ENCODE measurements at regions not wholly inside any gene's neighbourhood (a gene's known extent, or its start where the extent isn't known, plus 50 kb on each side); places are given as distances from the start of the nearest gene placed in this dataset.

- H3K4me3 ChIP-seq (ENCODE audit: low read length): no peak overlapping the region
- Mint-ChIP-seq H3K4me3 (no peak overlapping the region), H3K27me3 (no peaks in the 10 kb centered on the region), H3K4me1 (no peaks in the 10 kb centered on the region), H3K27ac (no peak overlapping the region), H3K36me3 (no peaks in the 10 kb centered on the region), H3K9me3 (peaks cover 3 to 9% (median 6%) of the 10 kb centered on the region in 5 donors)
- H3K36me3 ChIP-seq (ENCODE audit: insufficient read depth, low read length): no peaks in the 10 kb centered on the region
- ChIA-PET CTCF (no interaction called here), POLR2A (no interaction called here)
- H3K4me1 ChIP-seq (ENCODE audit: insufficient read depth, low read length): no peaks in the 10 kb centered on the region
- H3K9me3 ChIP-seq (ENCODE audit: low read length): no peaks in the 10 kb centered on the region
- H3K27me3 ChIP-seq (ENCODE audit: insufficient read depth, low read length, poor library complexity, severe bottlenecking): no peaks in the 10 kb centered on the region
- DNase-seq: no peak
- no peak overlapping the region for H3K27ac ChIP-seq (ENCODE audit: low read depth, low read length)
Observed at GRCh38 chr1:81312272-81312754, 488.4 kb upstream of the ADGRL2 start.

DNA sequence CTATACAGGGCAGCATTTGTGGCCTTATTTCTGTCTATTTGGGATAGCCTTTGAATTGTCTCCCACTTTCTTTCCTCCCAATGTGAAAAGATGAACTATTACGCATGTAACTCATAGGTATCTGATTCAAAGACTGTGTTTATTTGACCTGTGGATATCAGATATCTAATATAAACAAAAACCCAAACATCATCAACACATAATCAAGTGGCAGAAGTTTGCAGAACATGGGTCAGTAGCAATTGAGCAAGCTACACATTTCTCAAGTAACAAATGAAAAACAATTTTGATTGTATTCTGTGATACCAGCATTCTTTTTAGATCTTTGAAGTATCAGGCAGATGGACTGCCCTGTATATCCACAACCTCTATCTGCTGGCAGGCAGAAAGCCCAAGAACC is 490.5 kb upstream of the ADGRL2 start:
- ChIA-PET CTCF (no interaction called here), POLR2A (no interaction called here)
- Histone ChIP-seq H3K4me3 (ENCODE audit: low read length) (no peak overlapping the region), H3K27ac (ENCODE audit: low read depth, low read length) (no peak overlapping the region), H3K4me1 (ENCODE audit: insufficient read depth, low read length) (no peaks in the 10 kb centered on the region), H3K36me3 (ENCODE audit: insufficient read depth, low read length) (no peaks in the 10 kb centered on the region), H3K27me3 (ENCODE audit: insufficient read depth, low read length, poor library complexity, severe bottlenecking) (no peaks in the 10 kb centered on the region), H3K9me3 (ENCODE audit: low read length) (no peaks in the 10 kb centered on the region)
- DNase-seq: no peak
- peaks cover 3 to 6% (median 3%) of the 10 kb centered on the region in 5 donors for H3K9me3 Mint-ChIP-seq
- H3K27ac Mint-ChIP-seq: no peak overlapping the region
- no peaks in the 10 kb centered on the region for H3K36me3 Mint-ChIP-seq
- no peaks in the 10 kb centered on the region for H3K27me3 Mint-ChIP-seq
- H3K4me3 Mint-ChIP-seq: no peak overlapping the region
- H3K4me1 Mint-ChIP-seq: no peaks in the 10 kb centered on the region

DNA sequence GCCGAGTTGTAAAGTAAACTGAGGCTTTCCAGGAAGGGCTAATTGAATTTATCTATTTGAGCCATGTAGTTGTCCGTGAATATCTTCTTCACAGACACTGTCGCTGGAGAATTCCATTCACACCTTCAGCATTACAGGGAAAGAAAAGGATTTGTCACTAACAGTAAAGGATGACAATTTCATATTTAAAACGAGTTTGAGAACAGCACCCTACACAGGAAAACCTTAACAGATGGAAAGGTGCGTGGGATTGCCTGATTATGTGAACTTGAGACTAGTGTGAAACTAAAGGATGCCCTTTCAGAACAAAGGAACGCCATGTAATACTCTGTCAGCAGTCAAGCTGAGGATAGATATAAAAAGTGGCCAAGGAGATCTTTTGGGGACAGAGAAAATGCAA is 492.5 kb upstream of the ADGRL2 start:
- no peak overlapping the region for H3K4me3 ChIP-seq (ENCODE audit: low read length)
- no peaks in the 10 kb centered on the region for H3K4me1 ChIP-seq (ENCODE audit: insufficient read depth, low read length)
- Mint-ChIP-seq H3K36me3 (no peaks in the 10 kb centered on the region), H3K4me3 (no peak overlapping the region), H3K4me1 (no peaks in the 10 kb centered on the region), H3K27ac (no peak overlapping the region), H3K27me3 (no peaks in the 10 kb centered on the region), H3K9me3 (peaks cover under 1 to 13% (median 4%) of the 10 kb centered on the region in 5 donors)
- H3K27ac ChIP-seq (ENCODE audit: low read depth, low read length): no peak overlapping the region
- no peaks in the 10 kb centered on the region for H3K9me3 ChIP-seq (ENCODE audit: low read length)
- DNase-seq: no peak
- ChIA-PET POLR2A (no interaction called here), CTCF (no interaction called here)
- H3K27me3 ChIP-seq (ENCODE audit: insufficient read depth, low read length, poor library complexity, severe bottlenecking): no peaks in the 10 kb centered on the region
- no peaks in the 10 kb centered on the region for H3K36me3 ChIP-seq (ENCODE audit: insufficient read depth, low read length)

GRCh38 chr1:81307786-81308185 is 492.9 kb upstream of the ADGRL2 start:
- Mint-ChIP-seq H3K27me3 (no peaks in the 10 kb centered on the region), H3K9me3 (peaks cover 3 to 13% (median 4%) of the 10 kb centered on the region in 5 donors), H3K4me3 (no peak overlapping the region), H3K27ac (no peak overlapping the region), H3K4me1 (no peaks in the 10 kb centered on the region), H3K36me3 (no peaks in the 10 kb centered on the region)
- no peak for DNase-seq
- no peak overlapping the region for H3K4me3 ChIP-seq (ENCODE audit: low read length)
- no peaks in the 10 kb centered on the region for H3K4me1 ChIP-seq (ENCODE audit: insufficient read depth, low read length)
- H3K36me3 ChIP-seq (ENCODE audit: insufficient read depth, low read length): no peaks in the 10 kb centered on the region
- POLR2A ChIA-PET: no interaction called here
- no peak overlapping the region for H3K27ac ChIP-seq (ENCODE audit: low read depth, low read length)
- no peaks in the 10 kb centered on the region for H3K9me3 ChIP-seq (ENCODE audit: low read length)
- CTCF ChIA-PET: no interaction called here
- no peaks in the 10 kb centered on the region for H3K27me3 ChIP-seq (ENCODE audit: insufficient read depth, low read length, poor library complexity, severe bottlenecking)

GRCh38 chr1:81305997-81306452 is 494.7 kb upstream of the ADGRL2 start:
- Histone ChIP-seq H3K4me3 (ENCODE audit: low read length) (no peak overlapping the region), H3K9me3 (ENCODE audit: low read length) (no peaks in the 10 kb centered on the region), H3K36me3 (ENCODE audit: insufficient read depth, low read length) (no peaks in the 10 kb centered on the region), H3K4me1 (ENCODE audit: insufficient read depth, low read length) (no peaks in the 10 kb centered on the region), H3K27me3 (ENCODE audit: insufficient read depth, low read length, poor library complexity, severe bottlenecking) (no peaks in the 10 kb centered on the region), H3K27ac (ENCODE audit: low read depth, low read length) (no peak overlapping the region)
- CTCF ChIA-PET: no interaction called here
- H3K9me3 Mint-ChIP-seq: peaks cover under 1 to 10% (median 5%) of the 10 kb centered on the region in 5 donors
- no peaks in the 10 kb centered on the region for H3K36me3 Mint-ChIP-seq
- H3K4me3 Mint-ChIP-seq: no peak overlapping the region
- H3K27ac Mint-ChIP-seq: no peak overlapping the region
- no peaks in the 10 kb centered on the region for H3K4me1 Mint-ChIP-seq
- no peaks in the 10 kb centered on the region for H3K27me3 Mint-ChIP-seq
- POLR2A ChIA-PET: no interaction called here
- no peak for DNase-seq

DNA sequence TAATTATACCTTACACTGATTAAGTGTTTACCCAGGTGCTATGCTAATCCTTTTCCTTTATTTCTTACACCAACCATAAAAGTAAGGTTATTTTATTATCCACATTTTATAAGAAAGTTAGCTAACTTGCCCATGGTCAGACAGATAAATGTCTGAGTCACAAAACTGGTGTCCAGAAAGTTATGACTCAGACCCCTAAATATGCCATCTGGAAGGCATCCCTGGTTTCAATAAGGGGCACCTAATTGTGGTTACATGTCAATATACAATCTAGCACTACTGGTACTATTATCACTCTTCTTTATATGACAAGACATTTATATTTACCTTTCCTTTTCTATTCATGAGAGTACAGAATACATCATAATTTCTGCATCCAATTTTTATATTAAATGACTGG is 496.5 kb upstream of the ADGRL2 start:
- Histone ChIP-seq H3K4me1 (ENCODE audit: insufficient read depth, low read length) (no peaks in the 10 kb centered on the region), H3K27ac (ENCODE audit: low read depth, low read length) (no peak overlapping the region), H3K9me3 (ENCODE audit: low read length) (no peaks in the 10 kb centered on the region), H3K27me3 (ENCODE audit: insufficient read depth, low read length, poor library complexity, severe bottlenecking) (no peaks in the 10 kb centered on the region), H3K4me3 (ENCODE audit: low read length) (no peak overlapping the region), H3K36me3 (ENCODE audit: insufficient read depth, low read length) (no peaks in the 10 kb centered on the region)
- H3K4me1 Mint-ChIP-seq: no peaks in the 10 kb centered on the region
- no peak for DNase-seq
- CTCF ChIA-PET: no interaction called here
- H3K27me3 Mint-ChIP-seq: no peaks in the 10 kb centered on the region
- no peak overlapping the region for H3K4me3 Mint-ChIP-seq
- peaks cover 0 to 10% (median 5%) of the 10 kb centered on the region in 5 donors for H3K9me3 Mint-ChIP-seq
- POLR2A ChIA-PET: no interaction called here
- H3K27ac Mint-ChIP-seq: no peak overlapping the region
- no peaks in the 10 kb centered on the region for H3K36me3 Mint-ChIP-seq

GRCh38 chr1:81299892-81300291 is 500.8 kb upstream of the ADGRL2 start:
- H3K27me3 Mint-ChIP-seq: no peaks in the 10 kb centered on the region
- POLR2A ChIA-PET: no interaction called here
- no peak overlapping the region for H3K4me3 Mint-ChIP-seq
- no peaks in the 10 kb centered on the region for H3K27me3 ChIP-seq (ENCODE audit: insufficient read depth, low read length, poor library complexity, severe bottlenecking)
- H3K9me3 Mint-ChIP-seq: peaks cover 1 to 12% (median 9%) of the 10 kb centered on the region in 5 donors
- no peak overlapping the region for H3K27ac ChIP-seq (ENCODE audit: low read depth, low read length)
- H3K27ac Mint-ChIP-seq: no peak overlapping the region
- no peaks in the 10 kb centered on the region for H3K4me1 ChIP-seq (ENCODE audit: insufficient read depth, low read length)
- H3K9me3 ChIP-seq (ENCODE audit: low read length): no peaks in the 10 kb centered on the region
- no peak for DNase-seq
- H3K4me3 ChIP-seq (ENCODE audit: low read length): no peak overlapping the region
- no peaks in the 10 kb centered on the region for H3K4me1 Mint-ChIP-seq
- peaks cover 0 to 1% (median 0%) of the 10 kb centered on the region in 3 donors for H3K36me3 Mint-ChIP-seq
- CTCF ChIA-PET: no interaction called here
- no peaks in the 10 kb centered on the region for H3K36me3 ChIP-seq (ENCODE audit: insufficient read depth, low read length)

- H3K4me3 Mint-ChIP-seq: no peak overlapping the region
- H3K4me1 ChIP-seq (ENCODE audit: insufficient read depth, low read length): no peaks in the 10 kb centered on the region
- peaks cover 0 to 1% (median 0%) of the 10 kb centered on the region in 3 donors for H3K36me3 Mint-ChIP-seq
- H3K4me1 Mint-ChIP-seq: no peaks in the 10 kb centered on the region
- no peaks in the 10 kb centered on the region for H3K27me3 Mint-ChIP-seq
- ChIA-PET POLR2A (no interaction called here), CTCF (no interaction called here)
- DNase-seq: no peak
- H3K27ac ChIP-seq (ENCODE audit: low read depth, low read length): no peak overlapping the region
- peaks cover 1 to 11% (median 4%) of the 10 kb centered on the region in 5 donors for H3K9me3 Mint-ChIP-seq
- no peaks in the 10 kb centered on the region for H3K27me3 ChIP-seq (ENCODE audit: insufficient read depth, low read length, poor library complexity, severe bottlenecking)
- no peaks in the 10 kb centered on the region for H3K36me3 ChIP-seq (ENCODE audit: insufficient read depth, low read length)
- no peak overlapping the region for H3K27ac Mint-ChIP-seq
- H3K9me3 ChIP-seq (ENCODE audit: low read length): no peaks in the 10 kb centered on the region
- no peak overlapping the region for H3K4me3 ChIP-seq (ENCODE audit: low read length)
Observed at GRCh38 chr1:81298266-81298665, 502.5 kb upstream of the ADGRL2 start.

DNA sequence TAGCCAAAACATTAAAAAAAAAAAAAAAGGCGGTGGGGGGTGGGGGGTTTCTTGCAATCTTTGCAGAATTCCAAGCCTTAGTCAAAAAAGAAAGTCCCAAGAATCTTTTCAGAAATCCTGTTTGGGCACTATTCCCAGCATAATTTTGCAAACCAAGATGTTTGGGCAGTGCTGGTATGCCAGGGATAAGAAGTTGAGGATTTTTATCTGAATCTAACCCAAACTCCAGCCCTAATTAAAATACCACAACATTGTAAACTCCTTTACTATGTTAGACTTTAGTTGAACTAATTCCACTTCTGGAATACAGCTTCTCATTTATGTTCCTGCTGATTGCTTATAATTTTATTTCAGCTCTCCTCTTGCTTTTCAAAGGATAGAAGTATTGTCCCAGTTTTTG is 504.1 kb upstream of the ADGRL2 start:
- peaks cover 3 to 6% (median 4%) of the 10 kb centered on the region in 5 donors for H3K9me3 Mint-ChIP-seq
- no peak overlapping the region for H3K4me3 Mint-ChIP-seq
- Histone ChIP-seq H3K36me3 (ENCODE audit: insufficient read depth, low read length) (no peaks in the 10 kb centered on the region), H3K4me1 (ENCODE audit: insufficient read depth, low read length) (no peaks in the 10 kb centered on the region), H3K9me3 (ENCODE audit: low read length) (no peaks in the 10 kb centered on the region), H3K4me3 (ENCODE audit: low read length) (no peak overlapping the region), H3K27me3 (ENCODE audit: insufficient read depth, low read length, poor library complexity, severe bottlenecking) (no peaks in the 10 kb centered on the region), H3K27ac (ENCODE audit: low read depth, low read length) (no peak overlapping the region)
- no peaks in the 10 kb centered on the region for H3K4me1 Mint-ChIP-seq
- DNase-seq: no peak
- peaks cover 0 to 1% (median 0%) of the 10 kb centered on the region in 3 donors for H3K36me3 Mint-ChIP-seq
- ChIA-PET POLR2A (no interaction called here), CTCF (no interaction called here)
- no peaks in the 10 kb centered on the region for H3K27me3 Mint-ChIP-seq
- no peak overlapping the region for H3K27ac Mint-ChIP-seq
